HL-60/S4 (cell line): ENCODE measurements at regions not wholly inside any gene's neighbourhood (a gene's known extent, or its start where the extent isn't known, plus 50 kb on each side); places are given as distances from the start of the nearest gene placed in this dataset.
"Not testable (repeated sequence)": the region's sequence is repeated elsewhere in the genome, so short reads cannot be mapped to it uniquely, and the experiment has no call there.

ENCODE experiments used
- in situ Hi-C: fragments of 300-500 bp; cut with MboI; formaldehyde crosslinking; loops from 2 replicates; pipeline ENCODE4 v1.14.3; 2022; ENCODE audit warnings: low sequenced_read_pairs

- in situ Hi-C loops, result no loop called here
These were observed 130.0 kb downstream of the C9orf152 start for GRCh38 chr9:110077925-110078324.

- in situ Hi-C loops, result no loop called here
These were observed 129.4 kb downstream of the C9orf152 start for GRCh38 chr9:110078604-110079003.

DNA sequence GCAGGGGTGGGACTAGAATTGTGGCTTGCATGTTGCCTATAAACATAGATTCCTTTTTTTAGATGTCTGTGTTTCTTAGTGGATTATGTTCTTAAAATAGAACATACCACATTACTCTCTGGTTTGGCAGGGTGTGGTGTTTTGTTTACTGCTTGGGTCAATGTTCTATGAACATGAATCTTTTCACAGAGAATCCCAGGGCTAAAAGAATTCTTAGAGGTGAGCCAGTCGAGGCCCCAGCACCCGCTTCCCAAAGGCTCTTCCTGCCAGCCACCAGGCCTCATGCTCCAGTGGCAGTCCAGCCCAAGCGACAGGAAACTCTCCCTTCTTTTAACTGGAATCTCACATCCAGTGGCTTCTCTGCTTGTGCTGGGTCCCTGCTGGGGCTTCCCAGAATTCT is 126.6 kb downstream of the C9orf152 start:
- in situ Hi-C loops, result no loop called here

DNA sequence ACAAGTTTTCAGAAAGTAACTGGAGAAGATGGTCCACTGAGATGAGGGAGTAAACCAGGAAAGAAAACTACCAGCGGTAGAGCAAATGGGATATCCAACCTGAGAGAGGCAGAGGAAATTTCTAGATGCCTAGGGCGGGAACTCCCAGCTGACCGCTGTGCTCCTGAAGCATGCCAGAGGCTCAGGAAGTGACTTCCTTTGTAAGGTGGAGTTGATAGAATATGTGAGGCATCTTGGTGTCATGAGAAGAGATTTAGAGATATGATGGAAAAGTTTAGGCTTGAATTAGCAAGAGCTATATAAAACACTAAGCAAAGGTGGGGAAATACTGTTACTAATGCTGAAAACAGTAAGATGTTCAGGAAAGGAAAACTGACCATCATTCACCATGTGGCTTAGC is 124.1 kb downstream of the C9orf152 start:
- in situ Hi-C loops, result no loop called here

GRCh38 chr9:110086537-110086936 is 121.4 kb downstream of the C9orf152 start:
- in situ Hi-C loops, result no loop called here

DNA sequence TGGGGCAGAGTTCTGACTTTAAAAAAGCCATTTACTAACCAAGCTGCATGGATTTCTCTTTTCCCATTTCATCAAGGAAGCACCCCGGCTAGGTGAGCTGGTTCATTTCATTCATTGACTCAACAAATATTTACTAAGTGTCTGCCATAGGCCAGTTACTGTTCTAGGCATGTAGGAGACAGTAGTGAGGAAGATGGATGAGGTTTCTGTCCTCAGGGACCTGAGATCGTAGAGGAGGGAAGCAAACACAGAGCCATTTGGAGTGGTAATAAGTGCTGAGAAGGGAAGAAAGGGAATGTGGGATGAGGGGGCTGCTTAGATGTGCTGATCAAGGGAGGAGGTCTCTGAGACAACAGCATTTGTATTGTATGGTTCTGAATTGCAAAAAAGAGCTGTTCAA is 120.4 kb downstream of the C9orf152 start:
- in situ Hi-C loops, result no loop called here

GRCh38 chr9:110088099-110088498 is 119.9 kb downstream of the C9orf152 start:
- in situ Hi-C loops, result no loop called here

DNA sequence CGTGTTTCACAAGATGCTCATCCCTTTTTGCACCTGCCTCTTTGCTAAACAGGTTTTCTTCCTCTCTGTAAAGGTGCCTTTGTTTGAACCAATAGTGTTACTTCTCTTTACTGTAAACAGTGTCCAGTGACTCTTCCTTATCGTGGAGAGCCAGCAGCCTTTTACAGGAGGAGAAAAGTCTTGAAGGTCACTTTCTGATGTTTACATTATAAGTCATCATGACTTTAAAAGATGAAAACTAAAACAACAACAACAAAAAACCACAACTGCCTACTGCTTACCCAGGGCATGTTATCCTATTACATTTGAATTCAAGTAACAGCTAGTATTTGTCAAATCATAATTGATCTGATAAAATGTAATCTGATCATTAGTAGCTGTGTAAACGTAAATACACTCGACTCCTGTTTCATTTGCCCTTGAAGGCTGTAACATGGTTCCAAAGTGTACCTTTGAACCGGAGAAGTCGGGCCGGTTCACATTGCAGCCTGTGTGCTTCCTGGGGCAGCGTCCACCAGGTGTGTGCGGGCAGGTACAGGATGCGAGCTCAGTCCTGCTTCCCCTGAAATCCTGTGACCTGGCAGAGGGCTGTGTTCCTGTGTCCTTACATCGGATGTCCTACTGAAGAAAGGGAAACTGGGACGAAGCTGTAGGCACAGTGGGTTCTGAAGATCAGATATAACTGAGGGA is 118.1 kb downstream of the C9orf152 start:
- in situ Hi-C loops, result no loop called here

GRCh38 chr9:110092792-110093191 is 115.2 kb downstream of the C9orf152 start:
- in situ Hi-C loops, result no loop called here

GRCh38 chr9:110093417-110093816 is 114.5 kb downstream of the C9orf152 start:
- in situ Hi-C loops, result no loop called here

GRCh38 chr9:110093871-110094270 is 114.1 kb downstream of the C9orf152 start:
- in situ Hi-C loops, result no loop called here

- in situ Hi-C loops, result no loop called here
These were observed 112.8 kb downstream of the C9orf152 start for GRCh38 chr9:110095161-110095595.

GRCh38 chr9:110095776-110096175 is 112.2 kb downstream of the C9orf152 start:
- in situ Hi-C loops, result no loop called here

DNA sequence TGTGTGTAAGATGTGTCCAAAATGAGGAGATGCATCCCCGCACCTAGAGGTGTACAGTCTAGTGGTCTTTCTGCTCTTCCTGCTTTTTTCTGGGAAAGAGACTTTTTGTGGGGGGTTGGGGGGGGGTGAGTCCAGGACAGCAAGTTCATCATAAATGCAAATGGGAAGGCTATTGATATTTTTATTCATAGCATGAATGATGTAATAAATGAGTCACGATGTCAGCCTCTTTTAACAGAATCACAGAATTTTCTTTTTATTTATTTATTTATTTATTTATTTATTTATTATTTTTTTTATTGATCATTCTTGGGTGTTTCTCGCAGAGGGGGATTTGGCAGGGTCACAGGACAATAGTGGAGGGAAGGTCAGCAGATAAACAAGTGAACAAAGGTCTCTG is 111.3 kb downstream of the C9orf152 start:
- in situ Hi-C loops, result not testable (repeated sequence)

GRCh38 chr9:110099236-110100095 is 108.5 kb downstream of the C9orf152 start:
- in situ Hi-C loops, result no loop called here

- in situ Hi-C loops, result no loop called here
These were observed 106.3 kb downstream of the C9orf152 start for GRCh38 chr9:110101531-110102161.

- in situ Hi-C loops, result no loop called here
These were observed 104.7 kb downstream of the C9orf152 start for GRCh38 chr9:110103257-110103656.

DNA sequence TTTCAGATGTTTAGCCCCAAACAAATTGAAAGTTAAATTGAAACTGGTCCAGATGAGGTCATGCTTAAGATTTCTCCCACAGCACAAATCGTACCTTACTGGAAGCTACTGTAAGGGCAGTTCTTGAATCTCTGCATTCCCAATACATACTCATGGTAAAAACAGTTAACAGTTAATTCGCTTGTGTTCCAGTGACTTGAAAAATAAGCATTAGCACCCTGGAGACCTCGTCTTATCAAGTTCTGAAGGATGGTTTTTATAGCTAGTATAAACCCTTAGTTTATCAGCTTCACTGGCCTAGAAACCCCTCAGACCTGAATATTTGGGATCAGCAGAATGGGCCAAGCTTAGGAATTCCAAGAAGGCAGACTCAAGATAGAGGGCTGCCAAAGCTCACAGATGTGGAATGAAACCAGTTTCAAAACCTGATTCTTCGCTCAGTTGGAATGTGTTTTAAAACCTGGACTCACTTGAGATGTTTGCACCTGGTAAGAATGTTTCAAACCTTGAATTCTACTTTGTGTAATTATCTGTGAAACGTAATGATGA is 103.6 kb downstream of the C9orf152 start:
- in situ Hi-C loops, result no loop called here

GRCh38 chr9:110105107-110105506 is 102.9 kb downstream of the C9orf152 start:
- in situ Hi-C loops, result no loop called here

GRCh38 chr9:110106661-110107060 is 101.3 kb downstream of the C9orf152 start:
- in situ Hi-C loops, result no loop called here

DNA sequence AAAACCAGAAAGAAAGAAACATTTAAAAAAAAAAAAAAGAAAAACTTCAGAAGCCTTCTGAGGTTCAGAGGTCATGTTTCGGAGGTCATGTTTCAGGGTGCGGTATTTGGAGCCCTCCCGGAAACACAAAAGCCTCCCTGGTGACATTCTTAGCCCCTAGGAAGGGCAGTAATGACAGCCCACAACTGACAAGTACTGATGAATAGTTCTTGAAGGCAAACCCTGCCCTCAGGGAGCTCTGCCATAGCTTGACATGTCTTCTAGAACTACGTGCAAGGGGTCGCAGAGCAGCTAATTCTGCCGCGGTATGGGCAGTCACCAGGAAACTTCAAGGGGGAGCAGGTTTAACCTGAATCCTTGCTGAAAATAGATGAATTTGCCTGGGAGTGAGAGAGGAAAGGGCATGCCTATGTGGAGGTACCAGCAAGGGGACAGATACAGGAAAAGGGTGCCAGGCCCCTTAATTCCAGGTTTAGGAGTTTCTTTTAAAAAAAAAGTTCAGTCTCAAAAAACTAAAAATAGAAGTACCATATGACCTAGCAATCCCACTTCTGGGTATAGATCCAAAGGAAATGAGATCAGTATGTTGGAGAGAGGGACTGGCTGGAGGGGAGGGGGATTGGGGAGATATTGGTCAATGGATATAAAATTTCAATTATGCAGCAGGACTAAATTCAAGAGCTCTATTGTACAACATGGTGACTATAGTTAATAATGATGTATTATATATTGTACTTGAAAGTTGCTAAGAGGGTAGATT is 98.4 kb downstream of the C9orf152 start:
- in situ Hi-C loops, result no loop called here
